Panc1 (cell line): ENCODE measurements at regions not wholly inside any gene's neighbourhood (a gene's known extent, or its start where the extent isn't known, plus 50 kb on each side); places are given as distances from the start of the nearest gene placed in this dataset.

ENCODE experiments used
- CTCF ChIP-seq: fragments of 450-650 bp; IDR thresholded peaks from 2 replicates; pipeline ENCODE4 v1.5.1; 2017; ENCODE audit warnings: mild to moderate bottlenecking
- POLR2AphosphoS5 ChIP-seq: IDR thresholded peaks from 2 replicates; pipeline ENCODE4 v1.6.1; 2012; ENCODE audit warnings: mild to moderate bottlenecking, low read depth, low read length, moderate library complexity
- REST ChIP-seq, 2 experiments: IDR thresholded peaks; 2 replicates each; pipeline ENCODE4 v1.6.1; 2011 to 2012; ENCODE audit warnings: low read depth in 2 of 2, control low read depth in 1 of 2, low read length in 1 of 2, mild to moderate bottlenecking in 1 of 2, moderate library complexity in 1 of 2; ENCODE audit not compliant: insufficient read depth in 1 of 2
- TCF7L2 ChIP-seq: IDR thresholded peaks from 2 replicates; pipeline ENCODE4 v1.6.1; 2011; ENCODE audit warnings: mild to moderate bottlenecking, low read depth, low read length, inconsistent platforms

GRCh38 chr1:217115404-217116380 is 392.5 kb upstream of the ESRRG start:
- TF ChIP-seq CTCF (no peak), POLR2AphosphoS5 (no peak), REST (IDR thresholded peaks at IDR 0.05; ENCODE audit: insufficient read depth in 1 of 2, low read depth in 2 of 2, low read length in 1 of 2) (no peak), TCF7L2 (no peak)
